ENCODE measurements at regions not wholly inside any gene's neighbourhood (a gene's known extent, or its start where the extent isn't known, plus 50 kb on each side); places are given as distances from the start of the nearest gene placed in this dataset.

DNA sequence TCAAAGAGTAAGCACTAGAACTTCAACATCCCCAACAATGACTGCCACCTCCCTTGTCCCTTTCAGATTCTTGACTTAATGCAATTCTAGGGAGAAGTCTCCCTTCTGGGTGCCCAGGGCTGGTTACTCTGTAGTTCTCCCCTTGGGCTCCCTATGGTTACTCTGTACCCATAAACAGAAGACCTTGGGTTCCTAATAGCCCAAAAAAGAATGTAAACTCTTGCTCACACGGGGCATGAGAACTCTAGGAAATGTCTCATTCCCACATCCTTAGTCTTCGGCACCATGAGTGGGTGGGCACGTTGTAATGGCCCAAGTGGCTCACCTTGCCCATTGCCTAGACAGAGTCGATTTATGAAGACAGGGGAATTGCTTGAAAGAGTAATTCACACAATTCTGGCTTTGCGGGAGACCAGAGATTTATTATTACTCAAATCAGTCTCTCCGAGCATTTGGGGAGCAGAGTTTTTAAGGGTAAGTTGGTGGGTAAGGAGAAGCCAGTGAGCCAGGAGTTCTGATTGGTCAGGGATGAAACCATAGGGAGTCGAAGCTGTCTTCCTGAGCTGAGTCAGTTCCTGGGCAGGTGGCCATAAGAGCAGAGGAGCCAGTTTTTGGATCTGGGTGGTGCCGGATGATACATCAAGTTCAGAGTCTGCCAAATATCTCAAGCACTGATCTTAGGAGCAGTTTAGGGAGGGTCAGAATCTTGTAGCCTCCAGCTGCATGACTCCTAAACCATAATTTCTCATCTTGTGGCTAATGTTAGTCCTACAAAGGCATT lies 61.2 kb upstream of the SIRPG start:
- H3K36me3 Mint-ChIP-seq (ENCODE audit: low read depth, unreplicated experiment) = no peaks in the 10 kb centered on the region

DNA sequence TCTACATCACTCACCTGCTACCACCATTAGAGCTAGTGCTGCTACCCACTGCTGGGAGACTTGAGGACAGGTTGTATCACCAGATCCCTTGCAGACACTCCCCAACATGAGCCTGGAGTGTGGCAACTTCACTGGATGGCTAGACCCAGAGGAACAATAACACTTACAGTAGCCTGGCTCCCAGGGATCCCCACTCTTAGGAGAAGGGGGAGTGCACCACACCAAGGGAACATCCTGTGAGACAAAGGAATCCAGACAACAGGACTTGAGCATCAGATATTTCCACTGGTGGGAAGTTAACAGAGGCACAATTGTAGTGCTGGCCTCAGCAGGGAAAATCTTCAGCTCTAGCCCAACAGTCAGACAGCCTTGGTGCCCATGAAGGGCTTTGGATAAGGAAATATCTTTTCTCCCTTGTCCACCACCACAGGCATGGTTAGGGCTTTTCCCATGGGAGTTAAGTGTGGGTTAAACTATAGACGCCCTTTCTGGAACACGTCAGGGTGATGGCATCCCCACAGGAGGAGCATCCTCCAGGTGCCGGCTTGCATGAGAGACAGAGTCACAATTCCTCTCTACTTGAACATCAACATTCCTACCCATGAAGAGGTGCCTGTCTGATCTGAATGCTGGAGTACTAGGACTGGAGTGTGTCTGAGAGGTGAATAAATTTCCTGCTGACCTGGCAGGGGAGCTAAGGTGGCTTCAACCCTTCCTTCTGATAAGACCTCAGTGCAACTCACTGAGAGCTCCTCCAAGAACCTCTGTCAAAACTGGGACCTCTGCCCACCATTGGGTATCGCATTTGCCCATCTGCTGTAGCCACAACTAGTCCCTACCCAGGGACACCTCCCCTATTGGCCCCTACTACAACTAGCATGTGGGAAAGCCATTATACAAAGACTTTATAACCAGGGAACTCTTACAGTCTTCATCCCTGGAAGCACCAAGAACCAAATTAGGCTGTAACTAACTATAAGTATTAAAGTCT lies 55.4 kb upstream of the SIRPG start:
- no peak overlapping the region for H3K27ac Mint-ChIP-seq (ENCODE audit: unreplicated experiment)
- H3K9me3 Mint-ChIP-seq (ENCODE audit: unreplicated experiment) = no peaks in the 10 kb centered on the region
- TF ChIP-seq CTCF (IDR thresholded peaks at IDR 0.05; ENCODE audit: unreplicated experiment) = no peak
- no peak overlapping the region for H3K4me3 Mint-ChIP-seq (ENCODE audit: unreplicated experiment)
- peaks cover under 1% of the 10 kb centered on the region for H3K4me1 Mint-ChIP-seq (ENCODE audit: unreplicated experiment)
- DNase-seq (ENCODE audit: low spot score) = no peak
- H3K36me3 Mint-ChIP-seq (ENCODE audit: low read depth, unreplicated experiment) = no peaks in the 10 kb centered on the region
- no peaks in the 10 kb centered on the region for H3K27me3 Mint-ChIP-seq (ENCODE audit: unreplicated experiment)

More for the DNA sequence above, 61.2 kb upstream of the SIRPG start:
- no peak for TF ChIP-seq CTCF (IDR thresholded peaks at IDR 0.05; ENCODE audit: unreplicated experiment)
- Mint-ChIP-seq H3K4me3 (ENCODE audit: unreplicated experiment) (no peak overlapping the region), H3K27me3 (ENCODE audit: unreplicated experiment) (peaks cover 3% of the 10 kb centered on the region), H3K9me3 (ENCODE audit: unreplicated experiment) (no peaks in the 10 kb centered on the region), H3K4me1 (ENCODE audit: unreplicated experiment) (no peaks in the 10 kb centered on the region), H3K27ac (ENCODE audit: unreplicated experiment) (no peak overlapping the region)
- DNase-seq (ENCODE audit: low spot score) = no peak

DNA sequence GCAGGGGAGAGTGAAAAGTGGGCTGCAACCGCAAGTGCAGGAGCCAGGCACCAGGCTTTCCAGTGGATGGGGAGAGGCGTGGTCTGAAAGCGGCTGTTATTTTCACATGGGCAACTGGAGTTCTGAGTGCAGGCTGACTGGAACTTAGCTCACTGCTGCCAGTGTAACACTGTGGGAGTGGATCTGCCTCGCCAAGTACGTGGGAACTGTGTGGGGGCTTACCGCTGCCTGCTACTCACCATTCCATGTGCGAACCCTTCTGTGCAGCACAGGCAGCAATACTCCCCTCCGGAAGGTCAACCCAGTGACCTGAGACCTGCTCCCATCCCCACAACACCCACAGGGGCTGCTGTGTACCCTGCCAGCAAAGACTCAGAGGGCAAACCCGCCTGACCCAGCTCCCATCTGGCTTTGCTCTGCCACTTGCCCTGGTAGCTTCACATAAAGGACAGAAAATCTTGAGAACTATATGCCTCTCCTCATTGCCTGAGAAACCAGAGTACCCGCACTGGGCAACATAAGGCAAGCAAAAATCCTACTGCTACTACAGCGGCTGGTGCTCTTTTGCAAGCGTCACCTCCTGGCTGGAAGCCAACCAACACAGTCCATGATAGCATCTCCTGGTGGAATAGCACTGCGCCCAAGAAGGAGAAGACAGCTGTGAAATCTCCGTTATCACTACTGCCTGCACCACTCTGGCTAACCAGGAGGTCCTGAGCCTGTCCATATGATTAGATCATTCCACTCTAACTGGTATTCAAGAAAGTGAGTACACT lies 54.4 kb upstream of the SIRPG start:
- DNase-seq (ENCODE audit: low spot score) = no peak
- Mint-ChIP-seq H3K9me3 (ENCODE audit: unreplicated experiment) (no peaks in the 10 kb centered on the region), H3K4me3 (ENCODE audit: unreplicated experiment) (no peak overlapping the region), H3K36me3 (ENCODE audit: low read depth, unreplicated experiment) (no peaks in the 10 kb centered on the region), H3K27me3 (ENCODE audit: unreplicated experiment) (no peaks in the 10 kb centered on the region), H3K4me1 (ENCODE audit: unreplicated experiment) (peaks cover 2% of the 10 kb centered on the region), H3K27ac (ENCODE audit: unreplicated experiment) (no peak overlapping the region)
- no peak for TF ChIP-seq CTCF (IDR thresholded peaks at IDR 0.05; ENCODE audit: unreplicated experiment)

DNA sequence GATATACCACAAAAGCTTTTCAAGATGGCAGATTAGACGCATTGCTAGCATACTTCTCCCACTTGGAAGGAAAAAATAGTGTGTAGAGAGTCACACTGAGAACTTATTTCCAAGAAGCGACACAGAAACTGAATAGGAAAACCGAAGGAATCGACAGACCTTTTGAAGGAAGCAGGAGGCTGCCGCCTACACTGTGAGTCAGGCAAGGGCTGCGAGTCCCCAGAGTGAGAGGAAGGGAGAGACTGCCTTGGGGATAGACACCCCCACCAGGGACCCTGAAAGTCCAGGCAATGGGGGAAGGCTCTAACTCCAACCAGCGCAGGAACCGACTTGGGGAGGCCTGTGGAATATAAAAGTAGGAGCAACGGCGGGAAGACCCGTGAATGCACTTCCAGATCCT lies 53.7 kb upstream of the SIRPG start:
- no peaks in the 10 kb centered on the region for H3K9me3 Mint-ChIP-seq (ENCODE audit: unreplicated experiment)
- H3K4me1 Mint-ChIP-seq (ENCODE audit: unreplicated experiment) = peaks cover 2% of the 10 kb centered on the region
- H3K27ac Mint-ChIP-seq (ENCODE audit: unreplicated experiment) = no peak overlapping the region
- DNase-seq (ENCODE audit: low spot score) = no peak
- no peak overlapping the region for H3K4me3 Mint-ChIP-seq (ENCODE audit: unreplicated experiment)
- no peak for TF ChIP-seq CTCF (IDR thresholded peaks at IDR 0.05; ENCODE audit: unreplicated experiment)
- no peaks in the 10 kb centered on the region for H3K36me3 Mint-ChIP-seq (ENCODE audit: low read depth, unreplicated experiment)
- H3K27me3 Mint-ChIP-seq (ENCODE audit: unreplicated experiment) = no peaks in the 10 kb centered on the region

All from endothelial cell (in vitro differentiated cells).